Prostate gland (tissue), 2 donors: ENCODE measurements at regions not wholly inside any gene's neighbourhood (a gene's known extent, or its start where the extent isn't known, plus 50 kb on each side); places are given as distances from the start of the nearest gene placed in this dataset.

Experiments
- POLR2AphosphoS5 ChIP-seq: sonication (generic); formaldehyde crosslinking; IDR thresholded peaks from one replicate; pipeline ENCODE4 v1.6.1; 2017; ENCODE audit warnings: antibody characterized with exemption
- TF ChIP-seq, protein P1 (sequence below), 4 experiments: fragments of 200-600 bp in 2 of 4; fragments of 450-650 bp in 2 of 4; sonication (generic) in 2 of 4; IDR thresholded peaks; 1 replicate in 3 of 4; 2 replicates in 1 of 4; pipeline ENCODE4 v1.5.1; 2016 to 2019; ENCODE audit warnings: antibody characterized with exemption in 4 of 4, mild to moderate bottlenecking in 2 of 4, moderate library complexity in 2 of 4

- TF ChIP-seq POLR2AphosphoS5 = no peak
- TF ChIP-seq, protein P1, sequence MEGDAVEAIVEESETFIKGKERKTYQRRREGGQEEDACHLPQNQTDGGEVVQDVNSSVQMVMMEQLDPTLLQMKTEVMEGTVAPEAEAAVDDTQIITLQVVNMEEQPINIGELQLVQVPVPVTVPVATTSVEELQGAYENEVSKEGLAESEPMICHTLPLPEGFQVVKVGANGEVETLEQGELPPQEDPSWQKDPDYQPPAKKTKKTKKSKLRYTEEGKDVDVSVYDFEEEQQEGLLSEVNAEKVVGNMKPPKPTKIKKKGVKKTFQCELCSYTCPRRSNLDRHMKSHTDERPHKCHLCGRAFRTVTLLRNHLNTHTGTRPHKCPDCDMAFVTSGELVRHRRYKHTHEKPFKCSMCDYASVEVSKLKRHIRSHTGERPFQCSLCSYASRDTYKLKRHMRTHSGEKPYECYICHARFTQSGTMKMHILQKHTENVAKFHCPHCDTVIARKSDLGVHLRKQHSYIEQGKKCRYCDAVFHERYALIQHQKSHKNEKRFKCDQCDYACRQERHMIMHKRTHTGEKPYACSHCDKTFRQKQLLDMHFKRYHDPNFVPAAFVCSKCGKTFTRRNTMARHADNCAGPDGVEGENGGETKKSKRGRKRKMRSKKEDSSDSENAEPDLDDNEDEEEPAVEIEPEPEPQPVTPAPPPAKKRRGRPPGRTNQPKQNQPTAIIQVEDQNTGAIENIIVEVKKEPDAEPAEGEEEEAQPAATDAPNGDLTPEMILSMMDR (IDR thresholded peaks at IDR 0.05) = no peak
Measured at GRCh38 chr4:59855630-59856352, 1344.3 kb upstream of the ADGRL3 start.
